ENCODE measurements at regions not wholly inside any gene's neighbourhood (a gene's known extent, or its start where the extent isn't known, plus 50 kb on each side); places are given as distances from the start of the nearest gene placed in this dataset.
A peak's percentile ranks its signal among the peaks of the same experiment; 100 is the strongest.

- no peak for DNase-seq (ENCODE audit: low read depth in 1 of 2, low spot score in 1 of 2)
- no peak for TF ChIP-seq POLR2AphosphoS5 (IDR thresholded peaks at IDR 0.05; ENCODE audit: low read depth)
- no peak for TF ChIP-seq REST (IDR thresholded peaks at IDR 0.05; ENCODE audit: insufficient replicate concordance, low read depth)
- TF ChIP-seq GABPA (IDR thresholded peaks at IDR 0.05; ENCODE audit: low read depth): no peak
- no peak for TF ChIP-seq CTCF (IDR thresholded peaks at IDR 0.05; ENCODE audit: insufficient read depth, low read length)
- no peak for TF ChIP-seq SPI1 (IDR thresholded peaks at IDR 0.05; ENCODE audit: borderline replicate concordance, low read depth)
- no peaks in the 10 kb centered on the region for H3K27me3 ChIP-seq (ENCODE audit: insufficient read depth, poor library complexity, severe bottlenecking)
Observed at GRCh38 chr7:142391191-142391992, 133.5 kb upstream of the PRSS58 start.

GRCh38 chr7:142389544-142389943, 131.7 kb upstream of the PRSS58 start:
- Histone ChIP-seq H3K27me3 (ENCODE audit: insufficient read depth, poor library complexity, severe bottlenecking) (no peaks in the 10 kb centered on the region), H3K27ac (replicated peaks) (no peak overlapping the region), H3K4me3 (replicated peaks; ENCODE audit: insufficient read depth, low read length) (no peak overlapping the region)
- DNase-seq (ENCODE audit: low read depth in 1 of 2, low spot score in 1 of 2): no peak
- TF ChIP-seq GABPA (IDR thresholded peaks at IDR 0.05; ENCODE audit: low read depth): no peak
- TF ChIP-seq SPI1 (IDR thresholded peaks at IDR 0.05; ENCODE audit: borderline replicate concordance, low read depth): no peak
- no peak for TF ChIP-seq POLR2AphosphoS5 (IDR thresholded peaks at IDR 0.05; ENCODE audit: low read depth)
- TF ChIP-seq CTCF (IDR thresholded peaks at IDR 0.05; ENCODE audit: insufficient read depth, low read length): no peak
- TF ChIP-seq REST (IDR thresholded peaks at IDR 0.05; ENCODE audit: insufficient replicate concordance, low read depth): no peak

More at GRCh38 chr7:142391191-142391992, 133.5 kb upstream of the PRSS58 start:
- Histone ChIP-seq H3K27ac (replicated peaks) (no peak overlapping the region), H3K4me3 (replicated peaks; ENCODE audit: insufficient read depth, low read length) (no peak overlapping the region)

GRCh38 chr7:142385491-142386340, 127.9 kb upstream of the PRSS58 start:
- H3K27me3 ChIP-seq (ENCODE audit: insufficient read depth, poor library complexity, severe bottlenecking): no peaks in the 10 kb centered on the region
- DNase-seq (ENCODE audit: low read depth in 1 of 2, low spot score in 1 of 2): peak; percentile 87 to 90
- H3K4me3 ChIP-seq (replicated peaks; ENCODE audit: insufficient read depth, low read length): no peak overlapping the region
- TF ChIP-seq REST (IDR thresholded peaks at IDR 0.05; ENCODE audit: insufficient replicate concordance, low read depth) (no peak), SPI1 (IDR thresholded peaks at IDR 0.05; ENCODE audit: borderline replicate concordance, low read depth) (peak; percentile 16; the same call in 1 of the 2 replicates), CTCF (IDR thresholded peaks at IDR 0.05; ENCODE audit: insufficient read depth, low read length) (peak; percentile 61), POLR2AphosphoS5 (IDR thresholded peaks at IDR 0.05; ENCODE audit: low read depth) (0 out of 2 replicates have a peak, but pooled peaks have one; percentile 25)
- peak overlapping the region; percentile 92 for H3K27ac ChIP-seq (replicated peaks)
